ENCODE measurements at regions not wholly inside any gene's neighbourhood (a gene's known extent, or its start where the extent isn't known, plus 50 kb on each side); places are given as distances from the start of the nearest gene placed in this dataset.

DNA sequence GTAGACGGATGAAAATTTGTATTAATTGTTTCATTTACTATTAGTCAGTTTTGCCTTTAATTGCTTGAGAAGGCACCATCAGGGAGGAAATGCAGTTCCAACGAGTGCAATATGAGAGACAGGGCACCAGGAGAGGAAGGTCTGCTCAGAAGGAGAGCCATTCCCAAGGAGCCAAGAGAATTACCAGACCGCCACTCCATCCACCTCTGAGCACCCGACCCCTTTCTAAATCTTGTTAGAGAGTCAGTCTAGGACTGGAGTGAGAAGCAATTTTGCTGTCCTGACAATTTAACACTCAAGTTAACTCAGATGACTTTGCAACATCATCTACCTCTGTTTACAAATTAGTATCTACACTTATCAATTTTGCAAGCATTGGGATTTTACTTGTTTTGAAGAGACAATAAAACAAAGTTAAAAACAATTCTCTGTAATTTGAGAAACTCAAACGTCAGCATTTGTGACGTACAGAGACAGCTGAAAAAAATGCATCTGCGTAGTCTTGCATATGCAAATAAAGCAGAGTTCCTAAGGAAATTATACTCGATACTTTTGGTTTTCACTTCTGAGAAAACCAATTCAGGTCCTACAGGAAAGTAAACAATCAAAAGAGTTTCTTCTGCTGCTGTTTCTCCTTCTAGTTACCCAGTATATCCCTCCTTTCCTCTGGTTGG lies 1704.7 kb upstream of the TENM3 start:
- H3K36me3 ChIP-seq (ENCODE audit: insufficient read depth, low read length): no peaks in the 10 kb centered on the region
- no peak overlapping the region for H3K4me3 ChIP-seq (ENCODE audit: low read length)
- H3K27me3 ChIP-seq (ENCODE audit: insufficient read depth, low read length): no peaks in the 10 kb centered on the region
- peak overlapping the region; percentile 16 for H2AFZ ChIP-seq (ENCODE audit: low read depth, low read length)
- peaks cover 14% of the 10 kb centered on the region for H3K4me1 ChIP-seq (ENCODE audit: insufficient read depth, low read length)
- H3K9me3 ChIP-seq (ENCODE audit: low read length): no peaks in the 10 kb centered on the region

DNA sequence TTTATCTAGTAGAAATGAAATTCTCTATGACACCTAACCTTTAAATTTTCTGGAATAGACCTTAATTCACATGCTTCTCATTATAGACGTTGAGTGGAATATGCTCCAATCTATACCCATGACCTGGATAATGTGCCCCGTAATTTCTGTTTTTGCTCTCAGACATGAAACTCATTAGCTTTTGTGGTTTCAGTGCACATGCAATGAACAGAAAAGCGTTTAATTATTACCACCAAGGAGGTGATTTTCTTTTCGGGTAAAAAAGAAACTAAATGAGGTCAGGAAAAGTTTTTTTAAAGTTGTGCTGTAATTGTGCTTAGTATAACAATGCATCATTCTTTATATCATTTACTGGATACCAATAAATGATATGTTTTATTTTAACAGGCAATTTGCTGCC lies 1703.9 kb upstream of the TENM3 start:
- Histone ChIP-seq H3K4me3 (ENCODE audit: low read length) (no peak overlapping the region), H3K4me1 (ENCODE audit: insufficient read depth, low read length) (peaks cover 14% of the 10 kb centered on the region), H3K36me3 (ENCODE audit: insufficient read depth, low read length) (no peaks in the 10 kb centered on the region), H3K27me3 (ENCODE audit: insufficient read depth, low read length) (no peaks in the 10 kb centered on the region), H3K9me3 (ENCODE audit: low read length) (no peaks in the 10 kb centered on the region), H2AFZ (ENCODE audit: low read depth, low read length) (no peak overlapping the region)

DNA sequence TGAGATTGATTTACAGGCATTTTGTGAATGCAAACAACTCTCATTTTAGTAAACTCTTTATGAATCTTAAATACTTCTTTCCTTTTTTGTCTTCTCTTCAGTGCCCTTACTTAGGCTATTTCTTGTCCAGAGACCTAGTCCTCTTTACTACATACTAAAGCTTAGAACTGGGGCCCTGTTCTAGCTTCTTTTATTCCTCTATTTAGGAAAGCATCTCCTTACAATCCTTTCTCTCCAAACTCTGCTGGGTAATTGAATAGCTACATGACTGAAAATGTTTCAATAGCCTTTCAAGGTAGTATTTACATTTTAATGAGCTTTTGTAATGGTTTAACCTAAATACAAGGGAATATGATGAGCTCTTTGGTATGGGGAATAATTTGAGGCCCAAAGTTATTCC lies 1701.5 kb upstream of the TENM3 start:
- Histone ChIP-seq H3K9me3 (ENCODE audit: low read length) (no peaks in the 10 kb centered on the region), H3K36me3 (ENCODE audit: insufficient read depth, low read length) (no peaks in the 10 kb centered on the region), H3K4me1 (ENCODE audit: insufficient read depth, low read length) (peaks cover 14% of the 10 kb centered on the region), H2AFZ (ENCODE audit: low read depth, low read length) (no peak overlapping the region), H3K27me3 (ENCODE audit: insufficient read depth, low read length) (no peaks in the 10 kb centered on the region), H3K4me3 (ENCODE audit: low read length) (no peak overlapping the region)

DNA sequence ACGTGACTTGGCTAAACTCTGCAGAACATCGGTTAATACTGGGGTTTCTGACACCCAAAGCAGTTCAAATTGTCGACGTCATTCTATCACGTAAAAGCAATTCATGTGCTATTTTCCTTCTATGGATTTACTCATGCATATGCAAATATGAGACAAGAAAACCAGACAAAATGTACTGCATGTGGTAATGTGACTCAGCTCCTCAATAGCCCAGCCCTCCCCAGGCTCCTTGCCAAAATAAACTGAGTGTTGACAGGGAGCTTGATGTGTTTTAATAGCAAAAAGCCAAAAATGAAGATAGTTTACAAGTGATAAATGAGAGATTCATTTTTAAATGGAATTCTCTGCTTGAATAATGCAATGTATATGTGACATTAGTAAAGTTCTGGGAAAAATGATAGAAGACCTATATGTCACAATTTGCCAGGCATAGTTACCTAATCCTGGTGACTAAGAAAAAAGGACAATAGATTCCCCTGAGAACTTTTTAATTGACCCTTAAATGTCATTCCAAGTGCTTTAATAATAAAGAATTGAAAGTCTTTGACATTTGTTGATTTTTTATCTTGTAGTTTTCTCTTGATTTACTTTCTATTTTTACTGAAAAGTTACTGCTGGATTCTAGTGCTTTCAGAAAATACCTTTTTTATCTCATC lies 1700.6 kb upstream of the TENM3 start:
- Histone ChIP-seq H2AFZ (ENCODE audit: low read depth, low read length) (no peak overlapping the region), H3K4me3 (ENCODE audit: low read length) (no peak overlapping the region), H3K27me3 (ENCODE audit: insufficient read depth, low read length) (no peaks in the 10 kb centered on the region), H3K36me3 (ENCODE audit: insufficient read depth, low read length) (no peaks in the 10 kb centered on the region), H3K4me1 (ENCODE audit: insufficient read depth, low read length) (peaks cover 14% of the 10 kb centered on the region), H3K9me3 (ENCODE audit: low read length) (no peaks in the 10 kb centered on the region)

DNA sequence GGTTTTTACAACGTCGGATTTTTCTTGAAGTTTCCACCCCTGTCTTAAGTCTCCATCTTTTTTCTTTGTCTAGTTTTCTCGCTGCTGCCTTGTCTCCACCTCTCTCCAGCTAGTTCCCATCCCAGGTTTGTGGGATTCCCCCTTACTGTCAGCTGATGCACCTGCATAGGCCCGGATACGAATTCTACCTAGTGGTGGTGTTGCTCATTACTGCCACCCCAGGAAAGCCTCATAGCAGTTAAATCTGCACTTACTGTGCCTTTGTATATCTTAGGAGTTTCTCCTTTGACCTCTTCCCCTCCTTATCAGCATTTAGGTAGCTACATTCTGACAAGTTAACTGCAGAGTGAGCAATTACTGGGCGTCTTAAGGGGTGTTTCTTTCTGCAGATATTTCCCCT lies 1693.1 kb upstream of the TENM3 start:
- no peaks in the 10 kb centered on the region for H3K27me3 ChIP-seq (ENCODE audit: insufficient read depth, low read length)
- no peaks in the 10 kb centered on the region for H3K36me3 ChIP-seq (ENCODE audit: insufficient read depth, low read length)
- peaks cover 2% of the 10 kb centered on the region for H3K9me3 ChIP-seq (ENCODE audit: low read length)
- H3K4me1 ChIP-seq (ENCODE audit: insufficient read depth, low read length): no peaks in the 10 kb centered on the region
- H2AFZ ChIP-seq (ENCODE audit: low read depth, low read length): no peak overlapping the region
- no peak overlapping the region for H3K4me3 ChIP-seq (ENCODE audit: low read length)

DNA sequence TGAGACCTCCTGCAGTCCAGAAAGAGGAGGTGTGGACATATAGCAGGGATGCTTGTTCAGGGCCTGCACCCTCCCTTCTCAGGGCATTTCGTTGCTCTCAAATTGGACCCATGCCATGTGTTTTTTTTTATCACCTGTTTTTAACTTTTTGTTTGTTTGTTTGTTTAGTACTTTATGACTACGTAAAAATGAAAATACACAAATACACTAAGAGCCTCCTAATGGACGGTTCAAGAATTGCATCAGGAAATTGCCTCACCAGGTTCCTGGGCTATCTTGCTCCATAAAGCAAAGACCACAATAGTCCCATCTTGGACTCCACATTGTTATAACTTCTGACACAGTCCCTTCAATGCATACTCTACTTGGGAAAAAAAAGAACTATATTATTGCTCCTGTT lies 1685.9 kb upstream of the TENM3 start:
- Histone ChIP-seq H3K9me3 (ENCODE audit: low read length) (no peaks in the 10 kb centered on the region), H3K4me3 (ENCODE audit: low read length) (no peak overlapping the region), H3K4me1 (ENCODE audit: insufficient read depth, low read length) (no peaks in the 10 kb centered on the region), H3K36me3 (ENCODE audit: insufficient read depth, low read length) (no peaks in the 10 kb centered on the region), H2AFZ (ENCODE audit: low read depth, low read length) (no peak overlapping the region), H3K27me3 (ENCODE audit: insufficient read depth, low read length) (no peaks in the 10 kb centered on the region)

DNA sequence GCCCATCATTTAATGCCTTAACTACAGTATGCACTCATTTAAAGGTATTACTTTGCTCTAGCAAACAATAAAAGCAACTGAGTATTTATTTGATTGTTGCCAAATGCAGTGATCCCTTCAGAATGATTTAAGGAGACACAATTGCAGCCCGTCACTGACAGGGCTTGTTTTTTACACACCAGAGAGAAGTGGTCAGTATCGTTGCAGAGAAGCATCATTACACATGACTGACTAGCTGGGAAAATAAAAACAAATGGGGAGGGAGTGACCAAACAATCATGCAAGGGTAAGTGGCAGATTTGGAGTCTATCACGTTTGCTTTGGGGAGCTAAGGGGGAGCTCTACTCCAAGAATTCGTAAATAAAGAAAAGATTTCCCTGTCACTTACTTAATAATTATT lies 1685.3 kb upstream of the TENM3 start:
- Histone ChIP-seq H3K4me1 (ENCODE audit: insufficient read depth, low read length) (no peaks in the 10 kb centered on the region), H3K9me3 (ENCODE audit: low read length) (no peaks in the 10 kb centered on the region), H2AFZ (ENCODE audit: low read depth, low read length) (no peak overlapping the region), H3K4me3 (ENCODE audit: low read length) (no peak overlapping the region), H3K36me3 (ENCODE audit: insufficient read depth, low read length) (no peaks in the 10 kb centered on the region), H3K27me3 (ENCODE audit: insufficient read depth, low read length) (no peaks in the 10 kb centered on the region)

DNA sequence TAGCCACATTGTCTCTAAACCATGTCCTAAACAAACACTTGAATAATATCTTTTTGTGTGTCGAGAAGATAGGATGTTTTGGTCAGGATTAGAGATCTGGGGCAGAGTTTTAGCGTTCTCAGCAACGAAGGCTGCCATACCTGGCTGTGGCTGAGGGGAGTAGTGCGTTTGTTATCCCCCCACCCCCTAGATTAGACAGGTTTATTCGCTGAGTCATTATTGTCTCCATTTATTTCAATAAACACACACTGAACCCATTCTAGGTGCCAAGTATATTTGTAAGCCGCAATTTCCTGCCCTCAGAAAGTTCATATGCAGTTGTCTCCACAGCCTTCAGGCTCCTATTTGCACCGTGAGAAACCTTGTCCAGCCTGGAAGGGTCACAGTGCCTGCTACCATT lies 1684.8 kb upstream of the TENM3 start:
- H3K36me3 ChIP-seq (ENCODE audit: insufficient read depth, low read length): no peaks in the 10 kb centered on the region
- no peak overlapping the region for H3K4me3 ChIP-seq (ENCODE audit: low read length)
- H3K27me3 ChIP-seq (ENCODE audit: insufficient read depth, low read length): no peaks in the 10 kb centered on the region
- H2AFZ ChIP-seq (ENCODE audit: low read depth, low read length): no peak overlapping the region
- H3K9me3 ChIP-seq (ENCODE audit: low read length): no peaks in the 10 kb centered on the region
- no peaks in the 10 kb centered on the region for H3K4me1 ChIP-seq (ENCODE audit: insufficient read depth, low read length)

DNA sequence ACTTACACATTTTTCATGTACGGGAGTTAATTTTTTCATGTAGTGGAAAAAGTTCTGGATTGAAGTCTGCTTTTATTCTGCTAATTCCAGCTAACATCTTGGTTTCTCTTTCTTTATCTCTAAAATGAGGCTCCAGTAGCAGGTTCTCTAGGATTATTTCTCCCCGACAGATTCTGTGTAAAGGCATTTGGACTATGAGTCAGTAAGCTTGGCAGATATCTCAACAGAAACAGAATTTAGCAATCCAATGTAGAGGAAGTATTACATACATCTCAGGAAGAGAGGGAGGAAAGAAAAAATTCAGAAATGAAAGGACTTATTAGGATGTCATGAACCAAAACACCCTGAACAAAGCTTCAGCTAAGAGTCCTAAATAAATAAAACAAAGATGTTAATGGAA lies 1682.3 kb upstream of the TENM3 start:
- H3K9me3 ChIP-seq (ENCODE audit: low read length): no peaks in the 10 kb centered on the region
- H3K4me1 ChIP-seq (ENCODE audit: insufficient read depth, low read length): peaks cover 3% of the 10 kb centered on the region
- H2AFZ ChIP-seq (ENCODE audit: low read depth, low read length): no peak overlapping the region
- no peaks in the 10 kb centered on the region for H3K27me3 ChIP-seq (ENCODE audit: insufficient read depth, low read length)
- H3K4me3 ChIP-seq (ENCODE audit: low read length): no peak overlapping the region
- no peaks in the 10 kb centered on the region for H3K36me3 ChIP-seq (ENCODE audit: insufficient read depth, low read length)

DNA sequence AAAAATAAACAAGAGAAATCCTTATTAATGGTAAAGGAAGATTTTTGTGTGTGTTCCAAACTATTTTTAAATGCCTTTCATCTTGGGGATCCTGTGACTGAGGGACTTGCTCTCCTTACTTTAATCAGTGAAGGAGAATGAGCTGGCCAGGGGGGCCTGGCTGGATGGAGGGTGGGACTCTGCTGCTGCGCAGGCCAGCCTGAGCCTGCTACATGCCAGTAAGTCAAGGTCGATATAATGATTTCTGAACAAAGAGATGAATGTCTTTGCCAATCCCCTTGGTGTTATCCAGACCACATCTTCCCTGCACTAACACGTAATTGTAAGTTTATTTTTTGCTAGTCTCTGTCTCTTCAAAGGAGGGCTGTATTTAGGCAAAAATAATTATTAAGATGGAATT lies 1679.2 kb upstream of the TENM3 start:
- Histone ChIP-seq H3K9me3 (ENCODE audit: low read length) (no peaks in the 10 kb centered on the region), H3K4me3 (ENCODE audit: low read length) (no peak overlapping the region), H3K4me1 (ENCODE audit: insufficient read depth, low read length) (peaks cover 3% of the 10 kb centered on the region), H3K27me3 (ENCODE audit: insufficient read depth, low read length) (no peaks in the 10 kb centered on the region), H3K36me3 (ENCODE audit: insufficient read depth, low read length) (no peaks in the 10 kb centered on the region), H2AFZ (ENCODE audit: low read depth, low read length) (peak overlapping the region; percentile 68)

DNA sequence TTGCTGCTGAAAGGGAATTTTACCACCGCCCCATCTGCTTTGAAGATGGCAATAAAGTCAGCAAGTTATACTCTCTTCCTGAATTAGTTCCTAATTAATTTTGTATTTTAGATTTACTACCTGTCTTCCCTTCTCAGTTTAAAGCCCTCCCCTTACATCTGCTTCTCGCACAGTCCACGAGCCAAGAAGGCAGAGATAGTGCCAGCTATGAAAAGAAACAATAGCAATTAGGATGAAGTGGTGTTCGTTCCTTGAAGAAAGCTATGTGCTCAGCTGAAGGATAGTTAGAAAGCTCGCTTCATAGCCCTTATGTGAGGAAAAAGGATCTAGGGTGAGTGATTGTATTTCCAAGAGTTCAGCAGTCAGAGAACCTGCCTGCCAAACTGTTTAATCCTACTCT lies 1678.8 kb upstream of the TENM3 start:
- Histone ChIP-seq H3K9me3 (ENCODE audit: low read length) (no peaks in the 10 kb centered on the region), H3K4me1 (ENCODE audit: insufficient read depth, low read length) (peaks cover 3% of the 10 kb centered on the region), H3K4me3 (ENCODE audit: low read length) (no peak overlapping the region), H2AFZ (ENCODE audit: low read depth, low read length) (peak overlapping the region; percentile 68), H3K27me3 (ENCODE audit: insufficient read depth, low read length) (no peaks in the 10 kb centered on the region), H3K36me3 (ENCODE audit: insufficient read depth, low read length) (no peaks in the 10 kb centered on the region)

DNA sequence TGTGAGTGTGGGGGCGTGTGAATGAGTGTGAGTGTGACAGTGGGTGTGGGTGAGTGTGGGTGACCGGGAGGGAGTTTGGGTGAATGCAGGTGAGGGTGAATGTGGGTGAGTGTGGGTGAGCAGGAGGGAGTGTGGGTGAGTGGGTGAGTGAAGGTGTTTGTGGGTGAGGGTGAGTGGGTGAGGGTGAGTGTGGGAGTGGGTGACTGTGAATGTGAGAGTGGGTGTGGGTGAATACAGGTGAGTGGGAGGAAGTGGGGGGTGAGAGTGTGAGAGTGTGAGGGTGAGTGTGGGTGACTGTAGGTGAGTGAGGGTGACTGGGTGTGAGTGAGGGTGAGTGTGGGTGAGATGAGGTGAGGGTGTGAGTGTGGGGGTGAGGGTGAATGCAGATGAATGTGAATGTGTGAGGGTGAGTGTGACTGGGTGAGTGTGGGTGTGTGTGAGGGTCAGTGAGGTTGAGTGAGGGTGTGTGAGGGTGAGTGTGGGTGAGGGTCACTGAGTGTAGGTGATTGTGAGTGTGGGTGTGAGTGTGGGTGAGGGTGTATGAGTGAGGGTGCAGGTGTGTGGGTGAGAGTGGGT lies 1677.3 kb upstream of the TENM3 start:
- H3K36me3 ChIP-seq (ENCODE audit: insufficient read depth, low read length): no peaks in the 10 kb centered on the region
- no peak overlapping the region for H3K4me3 ChIP-seq (ENCODE audit: low read length)
- no peaks in the 10 kb centered on the region for H3K27me3 ChIP-seq (ENCODE audit: insufficient read depth, low read length)

DNA sequence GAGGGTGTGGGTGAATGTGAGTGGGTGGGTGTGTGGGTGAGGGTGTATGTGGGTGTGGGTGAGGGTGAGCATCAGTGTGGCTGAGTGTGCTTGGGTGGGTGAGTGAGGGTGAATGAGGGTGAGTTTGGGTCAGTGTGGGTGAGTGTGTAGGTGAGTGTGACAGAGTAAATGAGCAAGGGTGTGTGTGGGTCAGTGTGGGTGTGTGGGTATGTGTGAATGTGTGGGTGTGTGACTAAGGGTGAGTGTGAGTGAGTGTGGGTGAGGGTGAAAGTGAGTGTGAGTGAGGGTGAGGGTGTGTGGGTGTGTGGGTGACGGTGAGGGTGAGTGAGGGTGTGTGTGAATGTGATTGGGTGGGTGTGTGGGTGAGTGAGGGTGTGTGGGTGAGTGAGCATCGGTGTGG lies 1676.7 kb upstream of the TENM3 start:
- Histone ChIP-seq H3K27me3 (ENCODE audit: insufficient read depth, low read length) (no peaks in the 10 kb centered on the region), H2AFZ (ENCODE audit: low read depth, low read length) (no peak overlapping the region), H3K4me1 (ENCODE audit: insufficient read depth, low read length) (peaks cover 3% of the 10 kb centered on the region), H3K4me3 (ENCODE audit: low read length) (no peak overlapping the region), H3K9me3 (ENCODE audit: low read length) (no peaks in the 10 kb centered on the region), H3K36me3 (ENCODE audit: insufficient read depth, low read length) (no peaks in the 10 kb centered on the region)

More for the DNA sequence above, 1677.3 kb upstream of the TENM3 start:
- H2AFZ ChIP-seq (ENCODE audit: low read depth, low read length): no peak overlapping the region
- H3K9me3 ChIP-seq (ENCODE audit: low read length): no peaks in the 10 kb centered on the region
- H3K4me1 ChIP-seq (ENCODE audit: insufficient read depth, low read length): peaks cover 3% of the 10 kb centered on the region

Measured in neuron (in vitro differentiated cells).